Caco-2 (cell line): ENCODE measurements at regions not wholly inside any gene's neighbourhood (a gene's known extent, or its start where the extent isn't known, plus 50 kb on each side); places are given as distances from the start of the nearest gene placed in this dataset.

Experiments
- BruUV-seq: library from RNA; stranded (reverse); fragments of 400-500 nt; replicated peaks from 2 replicates; lab custom pipeline; 2021; lab: Mats Ljungman, UMichigan
- CTCF ChIA-PET: fragments of 300-600 bp; sonication (Branson Sonifier 250); formaldehyde crosslinking; loops from one replicate; lab custom pipeline; 2022; ENCODE audit warnings: antibody characterized with exemption; lab: Charles Lee
- POLR2A ChIA-PET: fragments of 300-600 bp; sonication (Branson Sonifier 250); formaldehyde crosslinking; loops from one replicate; lab custom pipeline; 2022; ENCODE audit warnings: antibody characterized with exemption; lab: Charles Lee
- DNase-seq, 2 experiments: peaks; one replicate each; pipeline versions ENCODE4 v3.0.0 to v3.0.0-alpha.2; 2020 to 2022
- H3K27me3 ChIP-seq: replicated peaks from 2 replicates; pipeline ENCODE4 v1.6.0; 2011; ENCODE audit warnings: low read length; ENCODE audit not compliant: control insufficient read depth, insufficient read depth
- H3K36me3 ChIP-seq: 2 replicates; pipeline ENCODE4 v1.5.1; 2011; ENCODE audit warnings: low read length; ENCODE audit not compliant: control insufficient read depth, insufficient read depth
- H3K4me1 ChIP-seq: fragments of 250-450 bp; sonication (Bioruptor Pico); 2 replicates; pipeline ENCODE4 v1.5.1; 2020; ENCODE audit warnings: mild to moderate bottlenecking
- H3K4me3 ChIP-seq: 2 replicates; pipeline ENCODE4 v1.5.1; 2011; ENCODE audit warnings: low read depth, mild to moderate bottlenecking, control low read depth, low read length
- H3K9me3 ChIP-seq: fragments of 250-450 bp; sonication (Bioruptor Pico); 2 replicates; pipeline ENCODE4 v1.5.1; 2020; ENCODE audit warnings: mild to moderate bottlenecking, moderate library complexity
- H3K27ac Mint-ChIP-seq: one replicate; pipeline ENCODE4 v1.8.0; 2022; ENCODE audit warnings: mixed read lengths; ENCODE audit not compliant: unreplicated experiment
- H3K27me3 Mint-ChIP-seq: one replicate; pipeline ENCODE4 v1.8.0; 2022; ENCODE audit warnings: mixed read lengths; ENCODE audit not compliant: insufficient read depth, unreplicated experiment
- H3K36me3 Mint-ChIP-seq: one replicate; pipeline ENCODE4 v1.8.0; 2022; ENCODE audit warnings: mild to moderate bottlenecking, mixed read lengths; ENCODE audit not compliant: insufficient read depth, unreplicated experiment
- H3K4me1 Mint-ChIP-seq: one replicate; pipeline ENCODE4 v1.8.0; 2022; ENCODE audit warnings: low read depth, mixed read lengths; ENCODE audit not compliant: unreplicated experiment
- H3K4me3 Mint-ChIP-seq: one replicate; pipeline ENCODE4 v1.8.0; 2022; ENCODE audit warnings: mild to moderate bottlenecking, moderate library complexity, mixed read lengths; ENCODE audit not compliant: unreplicated experiment
- H3K9me3 Mint-ChIP-seq: one replicate; pipeline ENCODE4 v1.8.0; 2022; ENCODE audit warnings: mixed read lengths; ENCODE audit not compliant: unreplicated experiment
- CTCF ChIP-seq, 2 experiments: fragments of 200-600 bp in 1 of 2; IDR thresholded peaks; 1 replicate in 1 of 2; 2 replicates in 1 of 2; pipeline versions ENCODE4 v1.5.1 to v1.8.0; 2011 to 2022; ENCODE audit warnings: antibody characterized with exemption in 1 of 2, control low read depth in 1 of 2, inconsistent platforms in 1 of 2, low read depth in 1 of 2, low read length in 1 of 2, mild to moderate bottlenecking in 1 of 2, moderate library complexity in 1 of 2; ENCODE audit not compliant: insufficient read depth in 1 of 2, severe bottlenecking in 1 of 2, unreplicated experiment in 1 of 2
- intact Hi-C: fragments of 100-400 bp; cut with micrococcal nuclease; formaldehyde crosslinking; loops from one replicate; pipeline ENCODE4 v1.10.0; 2022; ENCODE audit not compliant: unreplicated experiment

GRCh38 chr14:95445161-95445560 lies 71.3 kb downstream of the SYNE3 start:
- Mint-ChIP-seq H3K9me3 (no peaks in the 10 kb centered on the region), H3K4me3 (no peak overlapping the region), H3K27me3 (no peaks in the 10 kb centered on the region), H3K4me1 (peaks cover 24% of the 10 kb centered on the region), H3K36me3 (peaks cover 6% of the 10 kb centered on the region), H3K27ac (peak overlapping the region; percentile 70)
- ChIA-PET CTCF (interaction anchor here (1.3 to 1.4 kb wide), 3 partner anchors 8 to 109 kb away, joined by 4 to 12 read pairs (median 11); no protein-coding TSS in a partner anchor), POLR2A (interaction anchor here (0.6 to 3.4 kb wide), 4 partner anchors 20 to 90 kb away, joined by 3 to 15 read pairs (median 6); partner anchors contain the start of gene GLRX5)
- intact Hi-C loops: loop anchor here (10.0 kb wide), 1 partner anchor 550 kb away; no protein-coding TSS in a partner anchor
- BruUV-seq: no TSS peak
- Histone ChIP-seq H3K4me3 (no peak overlapping the region), H3K4me1 (peaks cover 38% of the 10 kb centered on the region), H3K36me3 (no peaks in the 10 kb centered on the region; the same call in 1 of the 2 replicates), H3K9me3 (no peaks in the 10 kb centered on the region), H3K27me3 (no peaks in the 10 kb centered on the region)
- no peak for TF ChIP-seq CTCF (IDR thresholded peaks at IDR 0.05; ENCODE audit: insufficient read depth in 1 of 2, low read depth in 1 of 2, low read length in 1 of 2, severe bottlenecking in 1 of 2, unreplicated experiment in 1 of 2)
- no peak for DNase-seq

GRCh38 chr14:95444132-95445129 lies 72.0 kb downstream of the SYNE3 start:
- peaks cover 38% of the 10 kb centered on the region for H3K4me1 ChIP-seq
- Mint-ChIP-seq H3K27ac (peak overlapping the region; percentile 70), H3K9me3 (no peaks in the 10 kb centered on the region), H3K27me3 (no peaks in the 10 kb centered on the region), H3K36me3 (peaks cover 6% of the 10 kb centered on the region), H3K4me3 (no peak overlapping the region), H3K4me1 (peaks cover 24% of the 10 kb centered on the region)
- H3K36me3 ChIP-seq: no peaks in the 10 kb centered on the region; the same call in 1 of the 2 replicates
- CTCF ChIA-PET: interaction anchor here (0.6 to 1.4 kb wide), 9 partner anchors 8 to 110 kb away, joined by 3 to 12 read pairs (median 4); no protein-coding TSS in a partner anchor
- H3K9me3 ChIP-seq: no peaks in the 10 kb centered on the region
- POLR2A ChIA-PET: interaction anchor here (0.5 to 3.4 kb wide), 6 partner anchors 19 to 1363 kb away, joined by 3 to 15 read pairs (median 4); partner anchors contain the start of genes DDX24, GLRX5 and IFI27L1
- DNase-seq: peak; percentile 42 to 45
- intact Hi-C loops: loop anchor here (1.0 to 10.0 kb wide), 3 partner anchors 24 to 550 kb away; no protein-coding TSS in a partner anchor
- H3K27me3 ChIP-seq: no peaks in the 10 kb centered on the region
- peak in 1 of 2 experiments; percentile 28 for TF ChIP-seq CTCF (IDR thresholded peaks at IDR 0.05; ENCODE audit: insufficient read depth in 1 of 2, low read depth in 1 of 2, low read length in 1 of 2, severe bottlenecking in 1 of 2, unreplicated experiment in 1 of 2)
- no TSS peak for BruUV-seq
- no peak overlapping the region for H3K4me3 ChIP-seq

DNA sequence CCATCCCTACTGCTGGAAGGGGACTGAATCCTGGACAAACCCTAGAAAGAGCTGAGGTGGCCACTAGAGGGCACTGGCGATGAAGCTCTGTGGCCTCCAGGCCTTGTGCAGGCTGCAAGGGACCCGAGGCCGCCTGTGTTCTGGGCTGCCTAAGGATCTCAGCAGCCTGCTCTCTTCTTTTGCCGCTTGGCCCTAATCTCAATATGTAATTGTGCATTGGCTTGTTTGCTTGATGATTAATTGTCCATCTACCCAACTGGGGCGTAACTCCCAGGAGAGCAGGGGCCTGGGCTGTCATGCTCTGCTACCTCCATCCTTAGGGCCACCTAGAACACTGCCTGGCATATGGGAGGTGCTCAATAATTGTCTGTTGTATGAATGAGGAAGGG lies 73.8 kb downstream of the SYNE3 start:
- ChIA-PET CTCF (interaction anchor here (0.6 to 1.7 kb wide), 20 partner anchors 8 to 117 kb away, joined by 3 to 29 read pairs (median 6); partner anchors contain the start of genes GLRX5 and SYNE3), POLR2A (interaction anchor here (0.8 to 3.4 kb wide), 2 partner anchors 26 to 92 kb away, joined by 3 to 15 read pairs; partner anchors contain the start of gene GLRX5)
- Mint-ChIP-seq H3K27me3 (no peaks in the 10 kb centered on the region), H3K4me1 (peaks cover 24% of the 10 kb centered on the region), H3K9me3 (no peaks in the 10 kb centered on the region), H3K4me3 (peak overlapping the region; percentile 16), H3K27ac (peak overlapping the region; percentile 30), H3K36me3 (no peaks in the 10 kb centered on the region)
- Histone ChIP-seq H3K4me1 (peaks cover 38% of the 10 kb centered on the region), H3K9me3 (no peaks in the 10 kb centered on the region), H3K36me3 (no peaks in the 10 kb centered on the region; the same call in 1 of the 2 replicates), H3K27me3 (no peaks in the 10 kb centered on the region), H3K4me3 (no peak overlapping the region)
- intact Hi-C loops: loop anchor here (1.0 to 10.0 kb wide), 3 partner anchors 85 to 552 kb away; no protein-coding TSS in a partner anchor
- BruUV-seq: no TSS peak
- peak; percentile 83 to 84 for DNase-seq
- peak; percentile 72 to 90 for TF ChIP-seq CTCF (IDR thresholded peaks at IDR 0.05; ENCODE audit: insufficient read depth in 1 of 2, low read depth in 1 of 2, low read length in 1 of 2, severe bottlenecking in 1 of 2, unreplicated experiment in 1 of 2)
